Esophagus squamous epithelium (tissue), 4 donors: ENCODE measurements at regions not wholly inside any gene's neighbourhood (a gene's known extent, or its start where the extent isn't known, plus 50 kb on each side); places are given as distances from the start of the nearest gene placed in this dataset.

Experiments
- CTCF ChIP-seq, 6 experiments: fragments of 450-650 bp in 4 of 6; fragments of 200-600 bp in 2 of 6; sonication (generic) in 2 of 6; IDR thresholded peaks; one replicate each; pipeline ENCODE4 v1.5.1; 2016 to 2019; ENCODE audit warnings: antibody characterized with exemption in 6 of 6, mild to moderate bottlenecking in 4 of 6, moderate library complexity in 4 of 6
- POLR2A ChIP-seq, 4 donors: fragments of 450-650 bp; IDR thresholded peaks; one replicate each; pipeline ENCODE4 v1.6.1; 2017; ENCODE audit warnings: antibody characterized with exemption in 4 of 4, mild to moderate bottlenecking in 4 of 4, moderate library complexity in 3 of 4

DNA sequence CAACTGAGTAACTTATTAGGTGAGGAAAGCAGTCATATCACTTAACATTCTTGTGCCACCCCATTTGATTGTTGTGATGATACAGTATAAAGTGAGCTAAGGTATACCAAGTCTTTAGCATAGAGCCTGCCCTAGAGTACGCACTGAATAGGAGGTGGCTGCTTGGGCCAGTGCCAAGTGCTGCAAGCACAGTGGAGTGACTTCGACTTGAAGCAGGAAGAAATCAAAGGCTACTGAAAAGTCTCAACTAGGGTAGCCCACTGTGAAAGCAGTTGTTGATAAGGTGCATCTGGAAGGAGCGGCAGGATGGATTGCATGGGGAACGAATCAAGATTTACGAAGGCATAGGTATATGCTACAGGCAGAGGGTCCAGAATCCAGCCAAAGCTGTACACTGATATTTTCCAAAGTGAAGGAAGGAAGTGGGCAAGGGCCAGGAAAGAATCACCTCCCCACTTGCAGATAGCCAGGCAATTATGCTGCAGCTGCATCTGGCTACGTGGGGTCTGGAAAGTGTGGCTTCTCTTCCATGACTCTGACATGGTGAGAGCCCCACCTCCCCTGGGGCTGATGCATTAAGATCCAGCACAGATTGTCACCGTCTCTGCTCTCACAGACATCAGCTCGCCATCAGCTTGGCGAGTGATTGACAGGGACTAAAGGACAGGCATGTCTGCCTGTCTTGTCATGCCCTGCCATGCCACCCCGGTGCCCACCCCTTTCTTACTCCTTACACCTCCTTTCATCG lies 287.0 kb upstream of the PLXNA2 start:
- TF ChIP-seq CTCF (IDR thresholded peaks at IDR 0.05) (no peak), POLR2A (IDR thresholded peaks at IDR 0.05) (no peak)
